NB4 (cell line): ENCODE measurements at regions not wholly inside any gene's neighbourhood (a gene's known extent, or its start where the extent isn't known, plus 50 kb on each side); places are given as distances from the start of the nearest gene placed in this dataset.

ENCODE experiments used
- DNase-seq: peaks from one replicate; pipeline ENCODE4 v3.0.0; 2010; ENCODE audit warnings: low read depth
- H3K4me3 ChIP-seq: one replicate; pipeline ENCODE4 v1.5.1; 2011; ENCODE audit warnings: mild to moderate bottlenecking, low read depth, low read length, moderate library complexity
- MYC ChIP-seq: IDR thresholded peaks from 2 replicates; pipeline ENCODE4 v1.6.1; 2011; ENCODE audit warnings: low read depth, low read length
- POLR2A ChIP-seq: IDR thresholded peaks from 2 replicates; pipeline ENCODE4 v1.6.1; 2011; ENCODE audit warnings: mild to moderate bottlenecking; ENCODE audit not compliant: insufficient read length; ENCODE audit errors: extremely low read depth
- TF ChIP-seq, protein P1 (sequence below): IDR thresholded peaks from one replicate; pipeline ENCODE4 v1.5.1; 2012; ENCODE audit warnings: low read depth, low read length
- TF ChIP-seq, protein P2 (sequence below): IDR thresholded peaks from 2 replicates; pipeline ENCODE4 v1.6.1; 2011; ENCODE audit warnings: low read depth, low read length

DNA sequence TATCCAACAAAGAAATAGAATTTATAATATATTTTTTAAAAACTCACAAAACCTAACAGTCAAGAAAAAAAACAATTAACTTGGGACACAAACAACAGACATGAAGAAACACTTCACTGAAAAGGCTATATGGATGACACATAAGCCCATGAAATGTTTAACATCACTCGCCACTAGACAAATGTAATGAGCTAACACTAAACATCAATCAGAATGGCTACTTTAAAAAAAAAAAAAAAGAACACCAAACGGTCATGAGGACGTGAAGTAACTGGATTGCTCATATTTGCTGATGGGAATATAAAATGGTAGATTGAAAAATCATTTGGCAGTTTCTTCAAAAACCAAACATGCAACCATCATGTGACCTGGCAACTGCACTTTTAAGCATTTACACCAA, 97.3 kb upstream of the RGPD4 start:
- TF ChIP-seq, protein P1, sequence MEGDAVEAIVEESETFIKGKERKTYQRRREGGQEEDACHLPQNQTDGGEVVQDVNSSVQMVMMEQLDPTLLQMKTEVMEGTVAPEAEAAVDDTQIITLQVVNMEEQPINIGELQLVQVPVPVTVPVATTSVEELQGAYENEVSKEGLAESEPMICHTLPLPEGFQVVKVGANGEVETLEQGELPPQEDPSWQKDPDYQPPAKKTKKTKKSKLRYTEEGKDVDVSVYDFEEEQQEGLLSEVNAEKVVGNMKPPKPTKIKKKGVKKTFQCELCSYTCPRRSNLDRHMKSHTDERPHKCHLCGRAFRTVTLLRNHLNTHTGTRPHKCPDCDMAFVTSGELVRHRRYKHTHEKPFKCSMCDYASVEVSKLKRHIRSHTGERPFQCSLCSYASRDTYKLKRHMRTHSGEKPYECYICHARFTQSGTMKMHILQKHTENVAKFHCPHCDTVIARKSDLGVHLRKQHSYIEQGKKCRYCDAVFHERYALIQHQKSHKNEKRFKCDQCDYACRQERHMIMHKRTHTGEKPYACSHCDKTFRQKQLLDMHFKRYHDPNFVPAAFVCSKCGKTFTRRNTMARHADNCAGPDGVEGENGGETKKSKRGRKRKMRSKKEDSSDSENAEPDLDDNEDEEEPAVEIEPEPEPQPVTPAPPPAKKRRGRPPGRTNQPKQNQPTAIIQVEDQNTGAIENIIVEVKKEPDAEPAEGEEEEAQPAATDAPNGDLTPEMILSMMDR: no peak
- TF ChIP-seq POLR2A: no peak
- H3K4me3 ChIP-seq: no peak overlapping the region
- no peak for DNase-seq

DNA sequence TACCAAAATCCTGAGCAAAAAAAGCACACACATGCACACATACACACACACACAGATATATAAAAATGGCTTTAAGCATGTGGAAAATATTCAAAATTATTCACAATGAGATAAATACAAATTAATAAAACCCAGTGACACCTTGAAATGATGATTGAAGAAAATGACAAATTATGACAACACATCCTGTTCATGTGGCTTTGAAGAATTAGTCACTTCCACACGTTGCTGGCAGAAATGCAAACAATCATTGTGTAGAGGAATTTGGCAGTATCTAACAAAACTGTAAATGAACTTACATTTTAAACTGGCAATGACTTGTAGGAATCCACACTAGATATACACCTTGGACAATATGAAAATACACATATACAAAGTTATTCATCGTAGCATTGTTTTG, 95.8 kb upstream of the RGPD4 start:
- H3K4me3 ChIP-seq: no peak overlapping the region
- TF ChIP-seq POLR2A (no peak), MYC (no peak)
- TF ChIP-seq, protein P2, sequence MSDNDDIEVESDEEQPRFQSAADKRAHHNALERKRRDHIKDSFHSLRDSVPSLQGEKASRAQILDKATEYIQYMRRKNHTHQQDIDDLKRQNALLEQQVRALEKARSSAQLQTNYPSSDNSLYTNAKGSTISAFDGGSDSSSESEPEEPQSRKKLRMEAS: 0 out of 2 replicates have a peak, but pooled peaks have one; percentile 24
- peak; percentile 33 for DNase-seq

DNA sequence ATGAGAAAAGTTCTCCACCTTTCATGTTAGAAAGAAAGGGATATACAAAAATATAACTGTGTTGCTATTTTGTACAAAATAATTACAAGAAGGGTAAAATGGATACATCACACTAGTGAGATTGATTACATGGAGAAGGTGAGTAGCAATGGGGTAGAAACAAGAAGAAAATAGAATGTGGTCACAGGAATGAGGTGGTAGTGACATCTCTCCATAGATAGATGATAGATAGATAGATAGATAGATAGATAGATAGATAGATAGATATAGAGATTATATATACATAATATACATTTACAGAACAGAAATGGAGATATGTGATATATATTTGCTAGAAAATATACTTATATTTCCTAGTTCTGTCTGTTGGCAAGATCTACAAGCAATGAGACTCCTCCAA, 95.3 kb upstream of the RGPD4 start:
- no peak overlapping the region for H3K4me3 ChIP-seq

DNA sequence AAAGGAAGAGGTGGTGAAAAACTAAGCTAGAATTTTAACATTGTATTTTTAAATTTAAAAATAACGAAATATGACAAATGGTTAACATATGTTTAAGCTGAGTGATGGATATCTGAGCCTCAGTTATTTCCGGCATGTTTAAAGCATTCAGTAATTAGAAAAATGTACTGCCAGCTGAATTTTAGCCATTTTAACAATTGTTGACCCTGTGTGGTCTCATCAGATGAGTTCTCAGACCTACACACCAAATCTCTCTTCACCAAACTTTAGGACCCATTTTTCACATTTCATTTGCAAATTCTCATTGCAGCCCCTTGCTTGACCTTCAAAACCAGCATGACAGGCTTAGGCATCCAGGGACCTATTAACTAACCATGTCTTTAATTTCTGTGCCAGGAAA, 91.5 kb upstream of the RGPD4 start:
- DNase-seq: no peak
- H3K4me3 ChIP-seq: no peak overlapping the region
- TF ChIP-seq MYC (no peak), POLR2A (no peak)
- TF ChIP-seq, protein P2: no peak
- TF ChIP-seq, protein P1: no peak

More for the DNA sequence above, 95.3 kb upstream of the RGPD4 start:
- DNase-seq: no peak
- TF ChIP-seq MYC (no peak), POLR2A (no peak)
- TF ChIP-seq, protein P2: no peak
- TF ChIP-seq, protein P1: no peak

DNA sequence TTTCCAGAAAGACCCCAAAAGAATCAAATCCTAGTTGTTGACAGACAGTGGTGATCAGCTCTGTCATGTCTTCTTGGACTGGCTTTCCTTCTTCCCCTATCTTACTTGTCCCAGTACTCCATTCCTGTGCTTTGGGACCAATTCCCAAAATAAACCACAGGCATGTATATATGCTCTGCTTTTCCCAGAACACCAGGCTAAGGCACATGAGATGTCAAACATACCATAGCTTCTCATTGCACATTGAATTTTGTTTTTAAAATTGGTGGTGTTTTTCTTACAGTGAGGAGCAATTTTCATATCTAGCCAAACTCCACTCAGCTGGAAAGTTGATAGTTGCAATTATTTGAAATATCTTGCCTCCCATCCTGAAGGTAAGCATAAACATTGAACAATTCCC, 88.9 kb upstream of the RGPD4 start:
- TF ChIP-seq MYC (no peak), POLR2A (no peak)
- TF ChIP-seq, protein P2: no peak
- TF ChIP-seq, protein P1: no peak
- H3K4me3 ChIP-seq: no peak overlapping the region
- no peak for DNase-seq

DNA sequence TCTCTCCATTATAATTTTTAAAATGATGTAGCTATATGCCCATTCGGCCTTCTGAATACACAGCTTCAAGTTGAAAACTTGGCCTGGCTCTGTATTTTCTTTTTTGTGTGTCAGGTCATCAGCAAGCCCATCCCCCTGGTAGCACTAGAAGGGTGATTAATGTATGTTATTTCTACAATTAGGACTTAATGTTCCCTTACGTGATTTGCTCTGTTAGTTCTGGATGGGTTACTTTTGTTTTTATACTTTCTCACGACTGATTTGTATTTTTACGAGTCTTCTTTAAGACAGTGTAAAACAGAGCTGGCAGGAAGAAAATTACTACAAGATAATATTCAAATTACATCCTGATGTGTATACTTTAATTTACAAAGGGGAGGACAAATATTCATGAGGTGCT, 88.4 kb upstream of the RGPD4 start:
- TF ChIP-seq, protein P1: no peak
- TF ChIP-seq, protein P2: no peak
- no peak for TF ChIP-seq MYC
- TF ChIP-seq POLR2A: no peak
- no peak overlapping the region for H3K4me3 ChIP-seq
- no peak for DNase-seq
